Renal cortical epithelial cell (primary cell): ENCODE measurements at regions not wholly inside any gene's neighbourhood (a gene's known extent, or its start where the extent isn't known, plus 50 kb on each side); places are given as distances from the start of the nearest gene placed in this dataset.
A peak's percentile ranks its signal among the peaks of the same experiment; 100 is the strongest.

Source experiments
- DNase-seq: peaks from one replicate; pipeline ENCODE4 v3.0.0-alpha.2; 2011; ENCODE audit warnings: low read depth

DNA sequence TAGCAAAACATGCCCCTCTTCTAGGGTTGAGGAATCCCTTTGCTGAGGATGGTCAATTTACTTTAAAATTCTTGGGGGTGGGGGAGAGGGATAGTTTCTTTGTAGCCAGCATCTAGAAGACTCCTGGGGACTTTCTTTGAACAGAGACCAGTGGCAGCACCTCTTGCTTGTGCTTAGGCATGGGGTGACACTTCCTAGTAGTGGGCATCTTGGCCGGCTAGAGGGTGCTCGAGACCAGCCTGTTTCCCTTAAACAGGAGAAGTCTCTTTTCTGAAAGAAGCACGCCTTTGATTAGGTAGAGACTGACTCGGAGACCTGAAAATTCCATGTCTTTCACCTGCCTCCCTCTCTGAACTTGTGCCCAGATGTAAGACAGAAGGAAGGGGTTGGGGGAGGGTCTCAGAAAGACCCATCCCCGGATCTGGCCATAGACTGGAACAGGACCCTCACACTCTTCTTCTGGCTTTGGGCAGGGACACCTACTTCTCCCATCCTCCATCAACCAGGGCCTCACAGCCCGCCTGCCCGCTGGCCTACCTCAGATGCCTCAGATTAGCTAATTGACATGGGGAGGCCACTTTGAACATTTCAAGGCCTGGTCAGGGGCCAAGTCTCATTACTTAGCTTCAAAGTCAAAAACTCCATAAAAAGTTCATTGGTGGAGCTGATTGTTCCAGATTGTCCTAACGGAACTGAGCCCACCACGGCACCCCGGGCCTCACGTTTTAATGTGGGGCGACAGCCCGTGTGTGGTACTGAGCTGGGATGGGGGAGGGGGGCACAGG, 172.2 kb downstream of the CDC5L start:
- DNase-seq, result no peak

DNA sequence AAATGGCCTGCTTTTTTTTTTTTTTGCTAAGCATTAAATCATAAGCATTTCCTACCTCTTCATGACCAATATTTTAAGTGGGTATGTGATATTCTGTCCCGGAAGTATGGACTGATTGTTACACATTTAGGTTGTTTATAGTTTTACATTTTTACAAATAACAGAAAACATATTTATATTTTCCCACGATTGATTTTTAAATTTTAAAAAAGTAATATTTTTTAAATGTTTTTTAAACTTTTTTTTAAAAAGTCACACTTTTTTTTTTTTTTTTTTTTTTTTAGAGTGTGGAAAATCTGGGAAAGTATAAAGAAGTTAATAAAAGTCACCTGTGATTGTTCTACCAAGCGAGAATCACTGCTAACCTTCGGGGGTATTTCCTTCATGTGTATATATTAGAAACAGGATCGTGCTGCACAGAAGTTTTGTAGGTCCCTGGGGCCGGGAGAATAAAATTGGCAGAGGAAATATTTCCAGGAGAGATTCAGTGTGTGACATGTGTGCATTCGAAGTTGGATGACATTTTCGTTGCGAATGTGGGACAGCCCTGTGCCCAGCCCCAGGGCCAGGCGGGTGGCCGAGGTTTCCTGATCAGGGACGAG, 173.1 kb downstream of the CDC5L start:
- DNase-seq, result no peak

DNA sequence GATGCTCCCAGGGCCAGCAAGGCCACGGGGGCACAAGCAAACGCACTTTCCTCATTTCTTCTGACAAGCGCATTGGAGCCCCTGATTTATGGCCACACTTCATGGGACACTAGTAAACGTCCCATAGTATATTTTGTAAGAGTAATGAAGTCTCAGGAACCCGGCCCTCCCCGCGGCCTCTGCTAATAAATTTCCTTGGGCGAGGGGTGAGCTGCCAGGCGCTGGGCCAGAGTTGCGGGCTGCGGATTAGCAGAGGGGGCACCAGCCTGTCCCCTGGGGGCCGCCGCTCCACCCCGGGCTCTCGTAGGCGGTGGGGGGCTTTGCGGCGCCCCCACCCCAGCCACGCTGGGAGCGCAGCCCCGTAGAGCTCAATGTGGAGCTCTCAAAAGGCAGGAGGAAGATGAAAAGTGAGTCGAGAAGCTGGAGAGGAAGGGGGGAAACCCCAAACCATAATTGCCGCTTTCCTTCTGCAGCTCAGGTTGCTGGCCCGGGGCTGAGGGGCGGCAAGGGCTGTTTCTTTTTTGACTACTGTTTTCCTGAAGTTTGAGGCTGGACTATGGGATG, 173.6 kb downstream of the CDC5L start:
- DNase-seq, result no peak

DNA sequence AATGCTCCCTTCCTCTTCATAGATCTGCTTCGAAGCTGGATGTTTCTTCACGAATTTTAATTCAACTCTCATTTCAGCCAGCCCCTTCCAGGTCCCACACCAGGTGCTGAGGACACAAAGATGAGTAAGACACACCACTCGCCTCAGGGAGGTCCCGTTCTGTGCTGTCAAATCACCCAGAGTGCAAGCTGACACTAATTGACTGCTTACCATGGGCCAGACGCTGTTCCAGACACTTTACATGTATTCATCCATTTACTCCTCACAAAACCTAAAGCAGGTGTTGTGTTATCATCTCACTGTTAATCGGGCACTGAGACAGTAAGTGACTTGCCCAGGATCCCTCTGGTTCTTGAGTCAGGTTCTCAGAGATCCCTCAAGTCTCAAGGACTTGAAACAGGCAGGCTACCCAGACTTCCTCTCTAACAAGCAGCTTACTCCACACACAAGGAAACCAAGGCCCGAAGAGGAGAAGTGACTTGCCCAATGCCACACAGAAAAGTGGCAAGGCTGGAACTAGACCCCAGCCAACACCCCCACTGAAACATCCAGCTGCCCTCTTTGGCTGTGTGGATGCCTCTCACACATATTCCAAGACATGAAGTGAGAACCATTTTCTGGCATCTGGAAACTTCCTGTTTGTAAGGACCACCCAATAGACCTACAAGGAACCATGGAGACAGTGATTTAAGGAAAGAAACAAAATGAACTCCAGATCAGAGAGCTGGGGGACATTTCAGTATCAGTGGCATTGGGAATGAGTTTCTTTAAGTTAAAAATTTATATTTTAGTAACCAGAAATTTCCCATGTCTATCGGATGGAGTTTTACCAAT, 174.5 kb downstream of the CDC5L start:
- DNase-seq, result no peak

DNA sequence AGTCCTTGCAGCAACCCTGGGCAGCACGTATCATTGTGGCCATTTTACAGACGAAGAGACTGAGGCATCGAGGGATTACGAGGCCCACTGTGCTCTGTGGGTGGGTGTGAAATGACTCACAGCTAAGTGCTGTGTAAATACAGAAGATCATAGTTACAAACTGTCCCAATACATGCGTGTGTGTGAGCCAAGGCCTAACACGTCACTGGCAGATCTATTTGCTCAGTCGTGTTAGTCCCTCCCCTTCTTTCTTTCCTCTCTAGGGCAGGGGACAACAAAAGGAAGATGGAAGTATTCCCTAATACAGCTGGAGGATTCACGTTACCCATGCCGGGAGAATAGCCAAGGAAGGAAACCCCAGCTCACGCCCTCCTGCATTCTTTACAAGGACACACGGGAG, 175.9 kb downstream of the CDC5L start:
- no peak for DNase-seq

DNA sequence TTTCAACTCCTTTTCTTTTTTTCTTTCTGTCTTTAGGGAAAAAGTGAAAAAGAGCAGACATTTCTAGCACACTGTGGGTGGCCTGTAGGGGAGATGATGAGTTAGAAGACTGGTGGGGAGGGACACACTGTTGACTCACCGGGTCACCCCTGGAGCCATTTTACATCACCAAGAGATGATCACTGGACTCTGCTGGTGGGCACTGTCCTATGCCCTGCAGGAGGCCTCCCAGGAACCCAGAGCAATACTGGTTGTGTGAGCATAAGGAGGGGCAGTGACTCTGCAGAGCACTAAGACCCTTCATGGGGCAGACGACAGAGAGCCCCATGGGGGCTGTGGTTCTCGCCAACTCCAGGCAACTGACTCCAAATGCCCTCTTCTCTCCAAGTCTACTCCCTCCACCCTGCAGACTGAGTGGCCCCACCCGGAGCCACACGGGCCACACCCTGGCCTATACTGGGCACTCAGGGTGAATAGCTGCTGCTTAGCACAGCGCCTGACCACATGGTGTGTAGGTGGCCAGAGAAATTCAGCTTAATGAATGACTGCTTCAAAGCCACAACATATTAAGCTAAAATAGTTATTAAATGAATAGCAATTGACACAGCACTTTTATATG, 177.5 kb downstream of the CDC5L start:
- DNase-seq, result no peak

DNA sequence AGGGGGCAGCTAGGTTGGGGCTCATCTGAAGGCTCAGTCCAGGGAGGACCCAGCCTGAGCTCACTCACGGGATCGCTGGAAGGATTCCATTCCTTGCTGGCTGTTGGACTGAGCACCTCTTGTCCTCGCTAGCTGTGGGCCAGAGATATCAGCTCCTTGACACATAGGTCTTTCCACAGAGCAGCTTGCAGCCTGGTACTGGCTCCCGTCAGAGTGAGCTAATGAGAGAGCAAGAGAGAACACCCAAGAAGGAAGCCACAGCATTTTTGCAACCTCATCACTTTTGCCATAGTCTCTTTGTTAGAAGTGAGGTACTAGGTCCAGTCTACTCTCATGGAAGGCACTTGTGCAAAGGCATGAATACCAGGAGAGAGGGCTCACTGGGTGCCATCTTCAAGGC, 179.9 kb downstream of the CDC5L start:
- DNase-seq, result no peak

DNA sequence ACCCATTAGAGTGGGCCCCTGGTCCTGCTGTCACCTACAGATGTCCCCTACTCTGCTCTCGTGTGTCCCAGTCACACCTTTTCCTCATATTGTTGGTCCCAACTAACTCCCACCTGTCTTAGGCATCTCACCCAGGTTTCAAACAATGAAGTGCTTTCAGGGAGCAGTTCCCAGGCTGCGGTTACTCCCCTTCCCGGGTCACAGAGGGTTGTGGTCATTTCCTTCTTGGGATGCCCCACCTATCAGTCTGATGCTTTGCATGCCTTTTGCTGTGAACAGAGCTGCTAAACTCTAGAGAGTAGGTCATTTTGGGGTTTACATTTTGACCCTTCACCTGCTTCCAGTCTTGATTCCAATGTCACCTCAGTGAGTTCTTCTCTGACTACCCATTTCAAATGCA, 181.6 kb downstream of the CDC5L start:
- DNase-seq, result no peak

DNA sequence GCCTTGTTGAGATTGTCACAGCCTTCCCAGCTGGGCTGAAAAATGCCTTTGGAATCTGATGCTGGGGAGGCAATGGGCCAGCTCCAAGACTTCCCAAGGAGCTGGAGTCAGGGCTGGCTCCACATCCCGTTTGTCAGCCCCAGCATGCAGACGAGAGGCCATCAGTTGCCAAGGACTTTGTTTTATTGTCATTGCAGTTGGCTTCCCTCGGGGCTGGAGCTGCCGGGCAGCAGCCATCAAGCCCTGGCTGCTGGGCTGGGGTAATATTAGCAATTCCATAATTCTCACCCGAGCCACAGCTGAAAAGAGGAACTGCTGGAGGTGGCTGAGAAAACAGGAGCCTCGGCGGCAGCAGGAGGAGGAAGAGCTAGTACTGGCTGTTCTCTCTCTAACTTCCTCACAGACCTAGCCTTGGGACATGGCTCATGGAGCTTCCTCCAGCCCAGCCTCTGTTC, 182.5 kb downstream of the CDC5L start:
- no peak for DNase-seq

DNA sequence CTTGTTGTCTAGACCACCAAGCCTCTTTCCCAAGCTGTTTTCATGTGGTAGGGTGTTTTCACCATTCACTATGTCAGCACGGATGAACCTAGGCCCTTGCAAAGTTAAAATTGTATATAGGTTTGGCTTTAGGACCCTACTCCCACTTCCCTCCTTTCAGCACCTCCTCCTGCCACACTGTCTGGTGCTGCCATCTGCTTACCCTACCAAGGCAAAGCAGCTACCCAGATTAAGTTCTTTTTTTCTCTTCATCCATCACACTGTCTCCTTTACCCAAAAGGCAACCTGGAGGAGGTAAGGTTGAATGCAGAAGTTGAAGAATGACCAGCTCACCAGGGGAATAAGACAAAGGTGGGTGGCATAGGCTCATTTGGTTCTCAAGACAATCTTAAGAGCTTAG, 184.0 kb downstream of the CDC5L start:
- no peak for DNase-seq

DNA sequence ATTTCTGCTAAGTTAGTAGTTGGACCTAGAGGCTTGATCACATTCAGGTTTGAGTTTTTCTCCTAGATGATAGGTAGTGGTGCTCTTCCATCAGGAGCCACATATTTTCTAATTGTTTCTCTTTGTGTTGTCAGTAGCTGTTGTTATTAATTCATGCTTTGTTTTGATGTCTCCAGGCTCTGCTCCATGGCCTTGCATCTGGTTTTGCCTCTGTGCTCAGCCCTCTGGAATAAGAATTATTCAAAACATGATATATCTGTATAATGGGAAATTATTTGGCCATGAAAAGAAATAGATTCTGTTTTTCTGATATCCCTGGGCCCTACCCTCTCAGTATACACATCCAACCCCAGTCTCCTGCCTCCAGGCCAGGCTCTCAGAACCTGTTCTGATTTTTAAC, 184.8 kb downstream of the CDC5L start:
- no peak for DNase-seq

DNA sequence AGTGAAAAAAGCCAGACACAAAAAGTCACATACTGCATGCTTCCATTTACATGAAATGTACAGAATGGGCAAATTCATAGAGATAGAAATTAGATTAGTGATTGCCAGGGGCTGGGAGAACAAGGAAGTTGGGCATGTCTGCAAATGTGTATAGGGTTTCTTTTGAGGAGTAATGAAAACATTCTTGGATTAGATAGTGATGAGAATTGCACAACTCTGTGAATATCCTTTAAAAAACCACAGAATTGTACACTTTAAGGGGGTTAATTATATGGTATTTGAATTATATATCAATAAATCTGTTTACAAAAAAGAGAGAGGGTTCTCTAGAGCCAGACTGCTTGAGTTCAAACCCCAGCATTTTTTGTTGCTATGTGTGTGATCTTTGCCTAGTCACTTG, 188.1 kb downstream of the CDC5L start:
- DNase-seq, result no peak

DNA sequence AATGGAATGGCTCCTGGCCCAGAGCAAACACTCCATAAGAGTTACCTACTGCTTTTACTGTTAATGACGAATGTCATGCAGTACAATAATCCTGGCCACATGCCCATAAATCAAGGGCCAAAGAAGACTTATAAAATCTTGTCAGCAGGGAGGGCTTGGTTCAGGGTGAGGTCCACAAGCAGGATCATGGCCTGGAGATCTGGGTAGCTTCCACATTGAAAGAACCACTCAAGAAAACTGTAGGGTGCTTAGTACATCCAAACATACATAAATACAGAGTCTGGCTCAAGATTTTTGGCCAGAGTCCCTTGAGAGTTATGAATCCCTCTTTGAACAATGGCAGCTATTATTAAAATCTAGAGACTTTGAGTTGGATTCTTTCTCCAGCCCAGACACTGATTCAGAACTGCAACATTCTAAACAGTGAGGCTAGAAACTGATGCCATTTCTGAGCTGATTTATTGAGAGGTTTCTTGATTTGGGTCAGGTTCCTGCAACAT, 188.7 kb downstream of the CDC5L start:
- DNase-seq, result no peak

DNA sequence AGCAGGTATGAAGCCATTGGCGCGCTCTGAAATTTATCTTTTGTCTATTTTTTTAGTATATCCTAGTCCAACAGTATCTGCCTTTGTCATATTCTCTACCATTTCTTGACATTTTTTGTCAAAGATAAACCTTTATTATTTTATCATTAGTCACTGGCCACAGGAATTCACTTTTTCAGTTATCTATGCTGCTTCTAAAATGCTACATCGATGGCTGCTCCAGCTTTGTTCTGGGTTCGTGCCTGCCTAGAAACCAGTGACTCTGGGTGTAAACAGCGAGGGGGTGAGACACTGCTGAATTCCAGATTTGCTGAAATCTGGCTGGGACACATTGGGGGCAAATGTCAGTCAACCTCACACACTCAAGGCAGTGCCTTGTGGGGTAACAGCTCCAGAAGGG, 193.4 kb downstream of the CDC5L start:
- DNase-seq, result no peak

DNA sequence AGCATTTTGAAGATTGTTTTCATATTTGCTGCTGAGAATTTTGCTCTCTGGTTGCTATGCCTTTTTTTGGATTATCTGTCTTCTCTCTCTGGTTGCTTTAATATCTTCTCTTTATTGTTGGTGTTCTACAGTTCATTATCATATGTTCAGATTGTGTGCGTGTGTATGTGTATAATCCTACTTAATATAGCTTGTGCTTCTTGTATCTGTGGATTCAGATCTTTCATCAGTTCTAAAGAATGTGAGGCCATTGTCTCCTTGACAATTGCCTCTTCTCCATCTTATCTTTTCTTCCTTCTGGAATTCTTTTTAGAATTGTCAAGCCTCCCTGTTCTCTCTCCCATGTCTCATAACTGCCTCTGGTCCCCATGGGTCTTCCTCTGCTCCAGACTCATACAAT, 195.4 kb downstream of the CDC5L start:
- no peak for DNase-seq

DNA sequence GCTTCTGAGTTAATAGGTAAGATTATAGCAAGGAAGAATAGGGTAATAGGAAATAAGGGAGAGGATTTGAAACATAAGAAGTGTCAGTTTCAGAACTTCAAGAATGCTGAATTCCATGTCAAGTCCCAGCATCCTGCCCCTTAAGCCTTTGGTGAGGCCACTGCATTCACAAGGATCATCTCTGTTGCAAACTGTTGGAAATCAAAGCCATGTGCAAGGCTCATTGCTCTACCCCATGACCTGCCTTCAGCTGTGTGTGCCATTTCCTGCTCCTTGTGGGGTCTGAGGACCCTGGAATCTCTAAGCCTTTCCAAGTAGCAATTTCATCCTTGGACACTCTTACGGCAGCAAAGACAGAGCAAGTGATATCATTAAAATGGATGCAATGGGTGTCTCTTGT, 203.0 kb downstream of the CDC5L start:
- no peak for DNase-seq

DNA sequence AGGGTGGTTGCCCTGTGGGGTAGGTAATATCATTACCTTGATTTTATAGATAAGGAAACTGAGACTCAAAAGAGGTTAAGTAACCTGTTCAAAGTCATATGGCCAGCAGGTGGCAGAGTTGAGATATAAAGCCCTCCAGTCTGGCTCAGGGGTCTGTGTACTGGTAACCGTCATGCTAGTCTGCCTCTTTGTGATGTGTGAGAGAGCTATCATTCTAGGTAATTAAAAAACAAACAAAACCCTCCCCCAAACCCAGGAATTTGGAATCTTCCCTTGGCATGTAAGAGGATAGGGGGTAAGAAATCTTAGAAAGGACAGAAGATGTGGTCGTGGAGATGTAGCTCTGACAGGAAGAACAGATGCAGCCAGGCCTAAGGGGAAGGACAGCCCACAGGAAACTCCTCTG, 206.0 kb downstream of the CDC5L start:
- peak; percentile 61 for DNase-seq

DNA sequence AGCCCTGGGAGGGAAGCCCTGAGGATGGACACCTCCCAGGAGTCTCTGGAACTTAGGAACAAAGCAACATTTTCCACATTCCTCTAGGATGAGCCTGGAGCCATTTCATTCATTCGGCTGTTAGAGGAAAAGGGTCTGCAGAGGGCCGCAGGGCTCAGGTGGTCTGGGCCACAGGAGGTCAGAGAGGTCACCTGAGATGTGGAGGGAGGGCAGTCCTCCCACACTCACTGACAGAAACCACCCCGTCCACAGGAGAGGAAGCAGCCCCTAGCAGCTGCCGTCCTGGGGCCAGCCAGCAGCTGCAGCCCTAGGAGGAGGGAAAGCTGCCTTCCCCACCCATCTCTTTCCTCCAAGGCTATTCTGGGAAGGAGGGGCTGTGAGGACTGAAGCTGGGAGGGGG, 207.0 kb downstream of the CDC5L start:
- DNase-seq, result no peak

DNA sequence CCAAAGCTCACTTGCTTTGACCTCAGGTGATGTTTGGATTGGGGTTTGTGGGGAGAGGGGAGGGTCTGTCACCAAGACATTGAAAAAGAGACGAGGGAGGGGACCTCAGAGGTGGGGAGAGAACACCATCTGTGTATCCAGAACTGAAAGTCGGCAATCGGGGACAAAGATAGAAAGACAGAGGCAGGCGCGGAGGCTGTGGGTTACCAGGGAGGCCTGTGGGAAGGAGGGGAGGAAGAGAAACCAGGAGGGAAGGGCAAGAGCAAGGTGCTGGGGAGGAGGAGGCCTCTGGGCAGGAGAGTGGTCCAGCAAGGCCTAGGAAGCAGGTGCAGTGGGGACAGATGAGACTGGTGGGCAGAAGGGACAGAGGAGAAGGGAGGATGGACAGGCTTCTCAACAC, 211.2 kb downstream of the CDC5L start:
- no peak for DNase-seq

DNA sequence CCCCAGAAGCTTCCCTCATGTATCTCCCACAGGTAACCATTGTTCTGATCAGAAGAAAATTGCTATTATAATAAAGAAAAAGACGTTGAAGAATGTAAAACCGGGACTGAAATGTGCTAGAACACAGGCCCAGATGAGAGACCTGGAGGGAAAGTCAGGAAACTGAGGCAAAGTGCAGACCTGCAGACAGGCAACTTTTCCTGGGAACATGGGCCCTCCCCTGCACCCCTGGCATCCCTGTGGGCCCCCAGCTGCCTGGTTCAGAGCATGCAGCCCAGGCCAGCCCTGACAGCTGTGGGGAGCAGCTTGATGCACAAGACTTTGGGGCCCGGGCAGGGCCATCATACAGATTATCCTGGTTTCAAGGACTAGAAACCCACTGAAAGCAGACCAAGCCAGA, 212.2 kb downstream of the CDC5L start:
- DNase-seq, result no peak

DNA sequence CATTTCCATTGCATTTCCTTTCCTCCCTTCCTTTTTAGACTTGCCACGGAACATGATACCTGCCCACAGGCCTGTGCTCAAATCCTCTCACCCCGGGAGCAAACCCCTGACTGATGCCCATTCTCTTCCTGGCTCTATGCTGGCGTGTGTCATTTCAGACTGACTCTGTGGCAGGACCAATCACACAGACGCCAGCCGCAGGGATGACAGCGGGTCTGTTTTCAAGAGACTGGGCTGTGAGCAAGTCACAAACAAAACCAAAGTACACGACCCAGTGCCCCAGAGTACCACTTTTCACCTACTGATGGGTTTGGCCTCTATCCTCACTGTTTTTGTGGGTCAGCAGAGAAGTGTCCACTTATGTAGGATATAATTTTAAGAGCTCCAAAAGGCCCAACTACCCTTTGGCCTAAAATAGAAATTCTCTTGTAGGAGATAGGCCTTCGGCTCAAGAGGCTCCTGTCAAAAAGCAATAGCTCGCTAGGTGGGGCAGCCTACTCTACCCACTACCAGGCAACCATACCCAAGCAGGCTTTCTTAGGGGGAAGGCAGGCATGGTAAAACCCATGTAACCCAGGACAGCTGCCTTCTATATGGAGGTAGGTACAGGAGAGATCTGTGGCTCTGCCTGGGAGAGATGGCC, 215.7 kb downstream of the CDC5L start:
- no peak for DNase-seq
